ENCODE measurements at regions not wholly inside any gene's neighbourhood (a gene's known extent, or its start where the extent isn't known, plus 50 kb on each side); places are given as distances from the start of the nearest gene placed in this dataset.

- Histone ChIP-seq H3K36me3 (no peaks in the 10 kb centered on the region), H3K9me3 (peaks cover 0 to 29% (median 0%) of the 10 kb centered on the region in 3 donors), H3K27ac (no peak overlapping the region), H3K27me3 (peaks cover 25% of the 10 kb centered on the region), H3K4me1 (no peaks in the 10 kb centered on the region), H3K4me3 (no peak overlapping the region)
- TF ChIP-seq CTCF (IDR thresholded peaks at IDR 0.05): no peak
- no peak for TF ChIP-seq POLR2AphosphoS5 (IDR thresholded peaks at IDR 0.05)
- no peak for TF ChIP-seq POLR2A (IDR thresholded peaks at IDR 0.05)
- TF ChIP-seq EP300 (IDR thresholded peaks at IDR 0.05): no peak
- no peak for ATAC-seq
These were observed 278.6 kb upstream of the RPL38 start for GRCh38 chr17:73924909-73925186.

DNA sequence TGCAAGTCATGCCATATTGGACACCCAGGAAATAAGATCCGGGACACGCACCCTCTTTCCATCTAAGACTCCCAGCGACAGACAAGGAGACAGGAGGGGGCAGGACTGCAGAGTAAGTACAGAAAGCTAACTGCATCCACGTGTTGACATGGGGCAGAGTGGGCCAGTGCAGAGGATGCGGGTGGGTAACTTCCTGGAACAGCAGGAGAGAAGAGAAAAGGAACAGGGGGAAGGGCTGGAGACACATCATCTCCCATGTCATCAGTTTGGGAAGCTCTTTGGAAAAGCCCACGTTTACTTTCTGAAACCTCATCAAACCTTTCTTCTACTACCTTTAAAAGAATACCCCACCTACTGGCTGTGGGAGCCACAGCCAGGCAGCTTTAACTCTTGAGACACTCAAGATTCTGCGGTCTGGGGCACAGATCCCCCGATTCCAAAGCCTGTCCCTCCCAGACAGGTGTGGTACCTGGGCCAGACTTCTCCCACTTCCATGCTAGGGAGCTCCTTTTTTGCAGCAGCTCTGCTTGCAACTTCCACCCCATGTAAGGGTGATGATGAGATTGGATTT, 273.5 kb upstream of the RPL38 start:
- WGBS, 2 donors (ENCODE audit: low coverage in 1 of 2): 43 to 67% methylated on average over 2 to 7 of the region's 8 CpGs
- Histone ChIP-seq H3K4me3 (no peak overlapping the region), H3K9me3 (peaks cover 0 to 17% (median 0%) of the 10 kb centered on the region in 3 donors), H3K27ac (no peak overlapping the region), H3K36me3 (no peaks in the 10 kb centered on the region), H3K4me1 (no peaks in the 10 kb centered on the region), H3K27me3 (peaks cover 41% of the 10 kb centered on the region)
- ATAC-seq: no peak
- no peak for TF ChIP-seq POLR2AphosphoS5 (IDR thresholded peaks at IDR 0.05)
- TF ChIP-seq POLR2A (IDR thresholded peaks at IDR 0.05): no peak
- no peak for TF ChIP-seq EP300 (IDR thresholded peaks at IDR 0.05)
- TF ChIP-seq CTCF (IDR thresholded peaks at IDR 0.05): no peak

- Histone ChIP-seq H3K27me3 (peaks cover 34% of the 10 kb centered on the region), H3K9me3 (peaks cover 0 to 10% (median 0%) of the 10 kb centered on the region in 3 donors), H3K27ac (no peak overlapping the region), H3K36me3 (no peaks in the 10 kb centered on the region), H3K4me1 (no peaks in the 10 kb centered on the region), H3K4me3 (no peak overlapping the region)
- 80% methylated on average over 7 of the region's 9 CpGs; no CpG with 5 or more reads in 1 of the 2 donors for WGBS, 2 donors (ENCODE audit: low coverage in 1 of 2)
- TF ChIP-seq EP300 (IDR thresholded peaks at IDR 0.05) (no peak), POLR2A (IDR thresholded peaks at IDR 0.05) (no peak), CTCF (IDR thresholded peaks at IDR 0.05) (no peak), POLR2AphosphoS5 (IDR thresholded peaks at IDR 0.05) (no peak)
- no peak for ATAC-seq
These were observed 271.2 kb upstream of the RPL38 start for GRCh38 chr17:73932216-73932749.

DNA sequence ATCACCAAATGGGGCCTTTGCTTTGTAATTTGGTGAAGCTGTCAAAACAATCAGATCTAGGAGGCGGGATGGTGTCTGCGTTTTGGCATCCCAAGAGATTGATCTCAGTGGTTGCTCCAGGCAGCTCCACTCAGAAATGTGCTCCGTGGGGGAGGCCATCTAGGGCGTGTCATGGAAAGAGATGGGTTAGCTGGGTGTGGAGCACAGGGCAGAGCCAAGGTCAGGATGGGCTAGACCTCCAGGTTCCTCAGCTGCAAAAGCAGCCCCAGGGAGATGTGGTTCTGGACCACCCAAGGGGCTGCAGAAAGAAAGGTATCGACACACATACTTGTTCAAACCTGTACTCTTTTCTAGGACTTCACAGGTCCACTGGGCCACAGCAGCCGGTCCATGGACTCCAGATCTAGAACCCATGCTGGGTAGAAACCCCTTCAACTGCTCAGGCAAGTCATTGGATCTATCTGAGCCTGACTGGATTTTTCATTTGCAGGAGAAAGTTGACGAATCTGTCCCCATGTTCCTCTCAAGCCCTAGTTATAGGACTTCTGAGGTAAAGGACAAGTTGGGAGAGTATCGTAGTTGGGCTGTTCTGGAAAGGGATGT, 270.2 kb upstream of the RPL38 start:
- H3K4me1 ChIP-seq: no peaks in the 10 kb centered on the region
- H3K9me3 ChIP-seq: peaks cover 0 to under 1% (median 0%) of the 10 kb centered on the region in 3 donors
- peaks cover 36% of the 10 kb centered on the region for H3K27me3 ChIP-seq
- TF ChIP-seq EP300 (IDR thresholded peaks at IDR 0.05) (no peak), CTCF (IDR thresholded peaks at IDR 0.05) (no peak), POLR2A (IDR thresholded peaks at IDR 0.05) (no peak), POLR2AphosphoS5 (IDR thresholded peaks at IDR 0.05) (no peak)
- ATAC-seq: no peak
- 74% methylated on average over 6 of the region's 8 CpGs; no CpG with 5 or more reads in 1 of the 2 donors for WGBS, 2 donors (ENCODE audit: low coverage in 1 of 2)
- H3K4me3 ChIP-seq: no peak overlapping the region
- H3K36me3 ChIP-seq: no peaks in the 10 kb centered on the region
- no peak overlapping the region for H3K27ac ChIP-seq

GRCh38 chr17:73933871-73934270, 269.6 kb upstream of the RPL38 start:
- Histone ChIP-seq H3K4me3 (no peak overlapping the region), H3K36me3 (no peaks in the 10 kb centered on the region), H3K27ac (no peak overlapping the region), H3K27me3 (peaks cover 30% of the 10 kb centered on the region), H3K9me3 (no peaks in the 10 kb centered on the region), H3K4me1 (no peaks in the 10 kb centered on the region)
- no peak for TF ChIP-seq EP300 (IDR thresholded peaks at IDR 0.05)
- no peak for TF ChIP-seq POLR2A (IDR thresholded peaks at IDR 0.05)
- ATAC-seq: no peak
